GM21381 (cell line): ENCODE measurements at regions not wholly inside any gene's neighbourhood (a gene's known extent, or its start where the extent isn't known, plus 50 kb on each side); places are given as distances from the start of the nearest gene placed in this dataset.

ENCODE experiments used
- ATAC-seq: cut with Tn5 transposase; IDR thresholded peaks from one replicate; pipeline ENCODE4 v1.9.1; 2021; ENCODE audit warnings: mild to moderate bottlenecking, moderate library complexity; ENCODE audit not compliant: unreplicated experiment

- no peak for ATAC-seq
These were observed 68.4 kb upstream of the PHACTR1 start for GRCh38 chr6:12648171-12648570.

GRCh38 chr6:12649325-12649724, 67.2 kb upstream of the PHACTR1 start:
- ATAC-seq, result no peak

DNA sequence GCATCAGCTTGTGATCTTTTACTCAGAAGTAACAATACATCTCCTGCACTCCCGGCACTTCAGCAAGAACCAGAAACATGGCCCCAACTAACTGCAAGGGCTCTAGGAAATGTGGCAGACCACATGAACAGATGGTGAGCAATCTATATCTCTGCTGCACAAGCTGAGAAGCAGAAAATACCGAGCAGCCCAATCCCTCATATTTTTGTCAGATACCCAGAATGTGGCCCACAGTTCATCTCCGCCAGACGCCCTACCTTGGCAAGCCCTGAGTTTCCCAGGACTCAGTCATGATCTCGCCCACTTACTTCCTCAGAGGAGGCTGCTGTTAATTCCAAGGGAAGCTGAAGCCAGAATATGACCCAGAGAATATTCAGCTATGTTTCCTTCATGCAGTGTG, 63.1 kb upstream of the PHACTR1 start:
- ATAC-seq, result no peak

DNA sequence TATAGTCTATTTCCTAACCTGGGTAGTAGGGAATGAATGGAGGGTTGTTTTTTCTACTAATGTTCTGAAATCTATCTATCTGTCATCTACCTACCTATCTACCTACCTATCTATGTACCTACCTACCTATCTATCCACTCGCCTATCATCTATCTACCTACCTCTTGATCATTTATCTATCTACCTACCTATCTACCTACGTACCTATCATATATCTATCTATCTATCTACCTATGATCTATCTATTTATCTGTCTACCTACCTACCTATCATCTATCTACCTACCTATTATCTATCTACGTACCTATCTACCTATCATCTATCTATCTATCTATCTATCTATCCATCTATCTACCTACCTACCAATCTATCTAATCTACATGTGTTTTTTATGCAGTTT, 62.5 kb upstream of the PHACTR1 start:
- no peak for ATAC-seq

- no peak for ATAC-seq
These were observed 62.1 kb upstream of the PHACTR1 start for GRCh38 chr6:12654514-12654913.

GRCh38 chr6:12656906-12657305, 59.7 kb upstream of the PHACTR1 start:
- no peak for ATAC-seq

GRCh38 chr6:12657884-12658283, 58.7 kb upstream of the PHACTR1 start:
- ATAC-seq, result no peak

DNA sequence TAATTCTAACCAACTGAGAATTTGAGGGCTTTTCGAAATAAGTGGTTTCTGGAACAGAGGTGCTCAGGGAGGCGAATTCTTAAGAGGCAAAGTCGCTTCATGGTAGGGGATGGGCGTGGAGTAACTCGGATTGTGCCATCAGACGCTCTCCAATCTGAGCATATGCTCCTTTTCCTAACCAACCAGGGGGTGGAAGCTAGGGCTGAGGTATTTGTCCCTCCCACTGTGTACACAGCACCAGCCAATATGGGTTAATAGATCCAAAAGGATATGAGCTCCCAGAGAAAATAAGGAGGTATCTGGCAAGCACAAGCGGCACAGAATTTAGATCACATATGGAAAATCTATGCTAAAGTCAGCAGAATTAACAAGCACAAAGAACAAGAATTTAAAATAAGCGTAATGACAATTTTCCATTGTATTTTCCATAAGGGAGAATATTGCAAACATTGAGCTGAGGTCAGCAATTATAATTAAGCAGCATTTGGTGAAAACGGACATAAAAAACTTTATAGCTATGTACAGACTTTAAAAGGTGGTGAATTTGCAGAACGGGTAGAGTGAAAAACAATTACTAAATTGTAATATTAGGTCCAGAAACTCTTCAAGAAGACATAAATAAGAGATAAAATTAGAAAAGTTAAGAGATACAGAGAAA, 55.0 kb upstream of the PHACTR1 start:
- ATAC-seq, result no peak
